IPS-NIHi11 (cell line): ENCODE measurements at regions not wholly inside any gene's neighbourhood (a gene's known extent, or its start where the extent isn't known, plus 50 kb on each side); places are given as distances from the start of the nearest gene placed in this dataset.

Experiments used
- DNase-seq: peaks from one replicate; pipeline ENCODE4 v3.0.0; 2012; ENCODE audit warnings: mixed read lengths, low spot score

DNA sequence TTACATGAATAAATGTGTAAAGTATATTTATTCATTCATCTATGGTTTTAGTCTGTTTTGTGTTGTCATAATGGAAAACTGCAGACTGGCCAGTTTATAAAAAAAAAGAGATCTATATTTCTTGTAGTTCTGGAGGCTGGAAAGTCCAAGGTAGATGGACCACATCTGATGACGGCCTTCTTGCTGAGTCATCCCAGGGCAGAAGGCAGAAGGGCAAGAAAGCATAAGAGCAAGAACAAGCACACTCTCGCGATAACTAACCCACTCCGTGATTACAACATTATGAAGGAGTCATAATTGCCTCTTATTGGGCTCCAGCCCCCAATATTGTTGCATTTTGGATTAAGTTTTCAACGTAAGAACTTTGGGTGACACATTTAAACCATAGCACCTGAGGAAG is 180.4 kb upstream of the DAB2 start:
- DNase-seq: no peak

DNA sequence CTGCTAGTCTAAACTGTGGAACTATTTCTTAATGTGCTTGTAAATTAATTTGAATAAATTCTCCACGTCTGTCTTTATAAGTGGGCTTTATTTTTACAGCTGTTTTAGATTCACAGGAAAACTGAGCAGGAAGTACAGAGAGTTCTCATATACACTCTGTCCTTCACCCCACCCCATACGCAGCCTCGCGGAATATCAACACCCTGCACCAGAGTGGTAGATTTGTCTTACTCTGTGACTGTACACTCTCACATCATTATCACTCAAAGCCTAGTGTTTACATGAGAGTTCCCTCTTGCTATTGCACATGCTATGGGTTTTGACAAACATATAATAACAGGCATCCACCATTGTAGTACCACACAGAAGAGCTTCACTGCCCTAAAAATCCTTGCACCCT is 179.7 kb upstream of the DAB2 start:
- DNase-seq: no peak

DNA sequence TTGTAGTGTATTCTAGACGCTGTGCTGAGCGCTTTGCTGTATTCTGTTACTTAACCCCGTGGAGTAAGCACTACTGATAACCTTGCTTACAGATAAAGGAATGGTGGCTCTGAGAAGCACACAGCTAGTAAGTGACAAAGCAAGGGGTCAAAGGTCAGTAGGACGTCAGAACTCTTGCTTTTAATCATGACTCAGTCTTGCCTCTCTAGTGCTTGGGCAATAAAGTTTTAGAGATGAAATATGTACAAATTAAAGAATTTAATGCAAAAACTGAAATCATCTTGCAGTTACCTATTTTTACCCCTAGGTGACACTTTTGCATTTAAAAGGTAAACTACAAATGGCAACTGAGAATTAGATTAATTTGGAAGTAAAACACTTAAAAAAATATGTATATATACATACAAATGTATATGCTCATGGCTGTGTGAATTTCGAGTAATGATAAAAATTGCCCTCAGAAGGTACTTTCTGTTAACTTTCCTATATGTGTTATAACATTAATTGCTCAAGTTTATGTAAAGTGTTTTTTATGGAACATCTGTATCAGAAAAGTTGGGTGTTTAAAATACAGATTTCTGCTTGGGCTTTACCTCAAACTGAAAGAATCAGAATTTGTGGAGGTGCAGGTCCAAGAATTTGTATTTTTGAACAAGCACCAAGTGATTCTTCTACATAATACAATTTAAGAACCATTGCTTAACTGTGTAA is 175.1 kb upstream of the DAB2 start:
- DNase-seq: no peak

DNA sequence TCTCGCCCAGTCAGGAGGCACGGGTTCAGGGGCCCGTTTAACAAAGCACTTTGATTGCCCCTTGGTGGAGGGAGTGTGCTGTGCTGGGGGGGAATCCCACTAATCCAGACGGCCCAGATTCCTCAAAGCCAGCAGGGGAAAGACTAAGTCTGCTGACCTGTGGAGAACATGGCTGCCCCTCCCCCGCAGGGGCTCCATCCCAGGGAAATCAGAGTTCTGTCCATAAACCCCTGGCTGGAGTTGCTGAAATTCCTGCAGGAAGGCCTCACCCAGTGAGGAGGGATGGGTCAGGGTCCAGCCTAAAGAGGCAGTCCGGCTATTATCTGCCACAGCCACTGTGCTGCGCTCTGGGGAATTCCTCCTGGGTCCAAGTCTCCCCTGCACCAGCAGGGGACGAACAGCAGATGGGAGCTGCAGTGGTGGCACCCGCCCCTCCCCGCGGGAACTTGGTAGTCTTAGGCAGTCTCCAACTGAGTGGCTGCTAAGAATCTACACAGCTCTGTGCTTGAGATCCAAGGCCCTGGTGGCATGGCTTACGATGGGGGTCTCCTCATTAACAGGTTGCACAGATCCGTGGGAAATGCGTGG is 174.0 kb upstream of the DAB2 start:
- DNase-seq: no peak

DNA sequence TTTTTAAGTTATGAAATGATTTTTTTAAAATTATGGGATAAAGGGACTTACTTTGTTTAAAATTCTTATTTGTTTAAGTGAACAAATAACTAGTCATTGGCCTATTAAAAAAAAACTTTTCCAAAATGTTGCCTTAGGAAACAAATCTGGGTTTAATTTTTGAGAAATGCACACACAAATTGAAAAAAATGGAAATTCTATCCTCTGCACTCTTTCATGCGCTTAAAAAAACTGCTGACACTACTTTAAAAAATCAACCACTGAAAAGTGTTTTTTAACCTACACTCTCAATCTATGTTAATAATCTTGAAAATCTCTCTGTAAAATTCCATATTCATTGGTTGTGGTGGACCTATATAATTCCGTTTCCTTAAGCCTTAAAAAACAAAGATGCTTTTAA is 163.4 kb upstream of the DAB2 start:
- no peak for DNase-seq

DNA sequence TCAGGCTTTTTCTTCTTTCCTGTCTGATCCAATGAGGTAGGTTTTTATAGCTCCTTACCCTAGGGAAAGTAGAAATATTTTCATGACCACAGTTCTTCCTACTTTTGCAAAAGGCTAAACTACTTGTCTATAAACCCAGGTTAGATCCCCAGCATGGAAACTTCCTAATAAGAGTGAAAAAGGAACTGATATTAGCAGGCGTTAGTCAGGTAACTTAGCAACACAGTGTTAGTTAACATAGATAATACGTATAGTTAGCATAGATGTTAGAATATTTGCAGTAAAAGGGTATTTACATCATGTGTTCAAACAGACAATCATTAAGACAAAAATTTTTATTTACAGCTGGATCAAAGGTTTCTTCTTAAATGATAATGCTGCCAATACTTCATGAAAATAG is 162.9 kb upstream of the DAB2 start:
- DNase-seq: no peak

DNA sequence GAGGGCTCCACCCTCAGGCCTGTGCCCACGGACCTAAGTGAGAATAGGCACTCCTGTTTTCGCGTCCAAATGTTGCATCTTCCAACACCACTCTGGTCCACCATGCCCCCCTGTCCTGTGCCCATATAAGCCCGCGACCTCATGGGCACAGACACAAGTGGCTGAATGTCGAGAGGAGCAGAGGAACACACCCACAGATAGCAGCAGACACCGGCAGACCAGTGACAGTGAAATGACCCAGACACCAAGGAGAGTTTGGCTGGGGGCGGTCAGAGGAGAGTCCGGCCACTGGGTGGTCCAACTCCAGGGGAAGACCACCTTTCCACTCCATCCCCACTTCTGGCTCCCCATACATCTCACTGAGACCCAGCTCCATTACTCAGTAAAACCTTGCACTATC is 161.4 kb upstream of the DAB2 start:
- no peak for DNase-seq

DNA sequence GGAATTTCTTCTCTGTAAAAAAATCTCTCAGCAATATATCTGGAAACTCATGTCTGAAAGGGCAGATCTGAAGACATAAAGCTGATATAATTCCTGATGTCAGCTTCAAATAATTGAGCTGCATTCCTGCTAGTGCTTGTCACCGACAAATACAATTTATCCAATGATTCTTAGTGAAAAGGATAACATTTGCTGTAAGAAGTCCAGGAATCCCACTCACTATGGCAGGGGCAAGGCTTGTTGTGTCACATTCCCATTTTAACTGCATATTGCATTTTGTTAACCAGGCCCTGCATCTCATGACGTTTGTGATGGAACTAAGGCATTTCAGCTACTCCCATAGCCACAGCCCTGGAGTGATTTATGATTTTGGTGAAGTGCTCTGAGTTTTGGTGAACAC is 160.1 kb upstream of the DAB2 start:
- no peak for DNase-seq

DNA sequence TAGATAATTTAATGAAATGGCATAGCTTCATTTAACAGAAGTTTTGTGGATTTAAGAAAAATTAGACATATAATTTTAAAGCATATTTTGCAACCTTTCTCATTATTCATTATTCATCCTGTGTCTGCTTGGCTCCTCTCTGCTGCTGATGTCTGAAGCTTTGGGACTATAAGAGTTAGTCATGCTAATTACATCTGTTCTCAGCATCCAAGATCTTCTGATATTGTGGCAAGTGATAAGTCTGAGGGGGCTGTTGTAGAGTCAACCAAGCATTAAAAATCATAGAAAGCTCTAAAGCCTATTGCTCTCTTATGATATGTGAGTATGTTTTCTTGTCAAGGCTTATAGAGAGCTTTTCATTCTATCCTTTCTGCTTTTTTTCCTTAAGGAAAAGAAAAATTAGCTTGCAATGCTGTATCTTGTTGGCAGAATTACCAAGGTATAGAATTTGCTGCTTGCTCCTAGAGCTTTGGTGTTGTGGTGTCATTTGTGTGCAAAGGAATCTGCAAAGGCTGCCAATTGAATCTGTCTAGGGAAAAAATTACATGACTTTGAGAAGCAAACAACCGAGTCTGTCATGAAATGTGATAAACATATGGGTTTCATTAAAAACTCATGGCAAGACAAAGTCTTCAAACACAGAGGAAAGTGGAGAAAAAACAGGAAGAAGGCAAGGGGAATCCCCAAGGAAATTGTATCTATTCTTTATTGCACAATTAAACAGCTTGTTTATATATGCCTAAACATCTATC is 156.1 kb upstream of the DAB2 start:
- DNase-seq: no peak

DNA sequence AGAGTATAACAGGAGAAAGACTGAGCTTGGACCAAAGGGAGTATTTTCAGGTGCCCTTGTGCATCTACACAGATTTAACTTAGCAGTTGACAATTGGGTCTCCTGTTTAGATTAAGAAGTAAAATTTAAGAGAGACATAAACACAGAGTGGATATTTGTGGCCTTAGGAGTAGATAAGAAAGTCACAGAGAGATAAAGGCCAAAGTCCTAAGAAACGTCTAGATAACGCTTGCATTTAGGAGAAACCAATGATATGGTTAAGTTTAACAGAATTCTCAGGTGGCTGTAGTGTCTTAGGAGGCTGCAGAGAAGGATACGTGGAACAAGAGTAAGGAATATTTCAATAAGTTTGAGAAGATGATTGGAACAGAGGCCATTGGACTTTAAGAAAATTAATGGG is 155.0 kb upstream of the DAB2 start:
- DNase-seq: no peak

DNA sequence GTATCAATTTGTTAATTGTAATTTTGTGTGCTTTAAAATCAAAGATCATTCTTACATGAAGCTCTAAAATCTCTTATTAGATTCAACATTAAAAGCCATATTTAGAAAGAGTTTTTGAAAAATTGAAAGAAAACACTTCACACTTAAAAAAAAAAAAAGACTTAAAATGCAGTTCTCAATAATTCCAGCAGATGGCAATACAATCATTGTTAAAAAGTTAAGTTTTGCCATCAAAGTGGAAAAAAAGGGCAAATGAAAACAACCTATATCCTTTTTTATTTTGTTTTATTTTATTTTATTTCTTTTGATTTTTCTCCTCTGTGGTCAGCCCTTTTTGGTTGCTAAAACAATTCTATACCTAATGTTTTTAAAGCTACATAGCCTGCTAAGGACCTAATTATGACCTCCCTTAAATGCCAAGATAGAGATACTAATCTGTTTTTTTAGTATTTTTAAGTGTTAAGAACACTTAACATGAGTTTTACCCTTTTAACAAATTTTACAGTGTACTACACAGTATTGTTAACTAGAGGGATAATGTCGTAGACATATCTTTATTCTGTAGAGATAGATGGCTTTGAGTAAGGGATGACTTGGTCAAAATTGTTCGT is 154.2 kb upstream of the DAB2 start:
- no peak for DNase-seq

DNA sequence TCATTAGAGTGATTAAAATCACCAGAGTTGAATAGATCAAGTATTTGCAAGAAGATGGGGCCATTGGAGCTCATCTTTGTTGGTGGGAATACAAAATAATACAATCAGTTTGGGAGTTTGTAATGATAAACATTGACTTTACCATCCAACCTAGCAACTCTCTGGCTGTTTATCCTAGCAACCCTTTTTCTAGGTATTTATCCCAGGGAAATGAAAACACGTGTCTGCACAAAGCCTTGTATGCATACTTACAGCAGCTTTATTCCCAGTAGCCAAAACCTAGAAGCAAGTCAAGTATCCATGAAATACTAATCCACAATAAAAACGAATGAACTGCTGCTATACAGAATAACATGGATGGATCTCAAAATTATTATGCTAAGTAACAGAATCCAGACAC is 152.7 kb upstream of the DAB2 start:
- DNase-seq: no peak

DNA sequence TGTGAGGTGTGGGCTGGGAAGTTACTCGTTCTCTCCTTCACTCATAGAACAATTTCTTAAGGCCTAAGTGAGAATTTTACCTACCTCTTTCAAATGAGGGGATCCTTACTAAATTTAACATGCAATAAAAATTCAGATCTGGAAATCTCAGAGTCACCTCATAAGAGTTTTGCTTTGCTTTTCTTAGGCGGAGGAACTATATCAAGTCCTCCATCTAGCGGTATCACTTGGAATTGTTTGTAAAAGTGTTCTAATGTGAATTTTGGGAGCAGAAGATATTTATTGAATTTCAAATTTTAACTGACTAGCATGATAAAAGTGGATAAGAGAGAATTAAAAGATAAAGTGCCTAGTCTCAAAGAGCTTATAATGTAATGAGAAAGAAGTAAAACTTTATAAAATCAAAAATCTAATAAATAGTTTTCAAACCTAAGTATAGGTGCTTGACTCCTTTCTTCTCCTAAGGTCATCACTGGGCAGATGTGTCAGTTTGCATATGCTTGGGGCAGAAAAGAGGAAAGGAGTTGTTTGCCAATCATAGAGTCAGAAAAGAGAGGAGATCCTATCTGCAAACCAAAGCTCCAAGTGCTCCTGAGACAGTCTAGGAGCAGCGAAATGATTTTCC is 145.7 kb upstream of the DAB2 start:
- DNase-seq: no peak

DNA sequence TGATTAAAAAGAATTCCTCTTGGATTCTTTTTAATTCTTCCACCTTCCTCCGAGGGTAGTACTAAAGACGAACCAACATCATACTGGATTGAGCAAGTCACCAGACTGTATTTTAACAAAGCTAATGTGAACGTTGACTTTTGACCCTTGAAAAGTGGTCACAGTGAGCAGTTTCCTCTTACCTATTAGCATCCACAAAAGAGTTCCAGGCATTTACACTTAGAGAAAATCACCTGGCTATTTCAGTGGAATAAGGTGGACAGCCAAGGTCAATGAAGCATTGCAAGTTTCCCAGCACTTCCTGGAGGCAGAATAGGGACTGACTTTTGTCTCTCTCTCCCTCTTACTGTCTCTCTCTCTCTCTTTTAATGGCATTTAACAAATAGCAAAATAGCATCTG is 145.1 kb upstream of the DAB2 start:
- no peak for DNase-seq

DNA sequence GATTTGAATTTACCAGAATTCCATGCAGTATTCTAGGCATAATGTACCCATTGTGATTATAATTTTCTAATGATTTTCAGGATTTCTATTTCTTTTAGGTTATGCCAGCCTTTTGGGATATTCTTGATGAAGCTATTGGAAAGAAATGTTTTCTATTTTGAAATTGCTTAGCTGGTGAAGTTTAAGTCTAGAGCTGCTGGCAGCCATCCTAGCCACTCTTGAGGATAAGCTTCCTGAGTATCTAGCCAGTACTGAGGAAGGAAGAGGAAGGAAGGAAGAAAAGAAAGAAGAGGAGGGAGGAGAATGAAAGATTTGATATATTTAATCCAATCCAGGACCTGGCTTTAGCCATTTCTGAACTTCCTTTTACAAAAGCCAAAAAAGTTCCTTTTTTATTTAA is 142.1 kb upstream of the DAB2 start:
- no peak for DNase-seq

DNA sequence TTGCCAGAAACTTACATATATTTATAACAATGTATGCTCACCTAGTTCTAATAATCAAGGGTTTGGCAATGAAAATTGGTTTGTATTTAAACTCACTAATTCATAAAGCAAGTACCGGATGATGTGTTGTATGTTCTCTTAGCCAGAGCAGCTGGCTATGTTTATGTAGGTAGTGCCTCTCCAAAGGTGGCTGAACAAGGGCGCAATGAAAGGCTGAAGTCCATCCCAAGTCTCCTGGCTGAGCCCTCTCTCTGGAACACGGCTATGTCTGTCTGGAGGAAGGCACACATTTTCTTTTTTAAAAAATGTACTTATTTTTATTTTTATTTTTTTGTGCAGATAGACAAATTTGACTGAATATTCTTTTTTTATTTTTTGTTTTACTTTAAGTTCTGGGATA is 141.2 kb upstream of the DAB2 start:
- no peak for DNase-seq

DNA sequence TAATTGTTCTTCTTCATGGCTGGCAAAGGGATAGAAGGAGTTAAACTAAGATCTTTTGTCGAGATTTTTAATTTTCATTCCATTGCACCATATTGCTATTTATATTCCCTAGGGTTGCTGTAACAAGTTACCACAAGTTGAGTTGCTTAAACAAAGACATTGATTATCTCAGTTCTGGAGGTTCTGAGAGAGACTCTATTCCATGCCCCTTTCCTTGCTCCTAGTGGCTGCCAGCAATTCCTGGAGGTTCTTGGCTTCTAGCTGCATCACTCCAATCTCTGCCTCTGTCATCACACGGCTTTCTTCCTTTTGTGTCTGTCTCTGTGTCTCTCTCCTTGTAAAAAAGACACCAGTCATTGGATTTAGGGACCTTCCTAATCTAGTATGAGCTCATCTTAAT is 136.6 kb upstream of the DAB2 start:
- no peak for DNase-seq

DNA sequence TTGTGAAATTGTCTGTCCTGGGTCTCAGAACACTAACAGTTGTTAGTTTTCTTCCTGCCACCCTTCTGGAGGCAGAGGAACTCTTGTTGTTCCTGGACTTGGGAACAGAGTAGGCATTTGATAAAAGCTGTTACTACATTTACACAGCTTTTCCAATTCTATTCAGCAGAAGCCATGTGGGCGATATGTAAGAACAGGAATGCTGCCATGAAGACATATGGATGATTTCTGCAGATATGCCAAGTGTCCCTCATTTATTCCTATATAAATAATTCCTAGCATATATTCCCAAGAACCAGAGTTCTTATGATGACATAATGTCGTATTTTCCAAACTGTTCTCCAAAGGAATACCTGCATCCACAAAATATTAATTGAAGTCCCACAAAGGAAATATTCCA is 135.9 kb upstream of the DAB2 start:
- no peak for DNase-seq

DNA sequence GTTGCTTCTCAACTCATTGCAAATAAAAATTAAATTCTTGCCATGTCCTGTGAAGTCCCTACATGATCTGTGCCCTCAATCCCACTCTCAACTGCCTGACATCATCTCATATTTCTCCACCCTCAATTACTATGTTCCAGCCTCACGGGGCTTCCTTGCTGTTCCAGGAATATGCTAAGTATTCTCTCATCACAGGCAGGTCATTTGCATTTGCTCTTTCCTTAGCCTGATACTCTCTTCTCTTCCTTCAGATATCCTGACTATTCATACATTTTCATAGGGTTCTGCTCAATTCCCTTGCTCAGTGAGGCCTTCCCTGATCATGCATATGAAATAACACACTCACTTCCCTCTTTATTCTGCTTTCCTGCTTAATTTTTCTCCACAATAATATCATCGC is 135.1 kb upstream of the DAB2 start:
- DNase-seq: no peak

DNA sequence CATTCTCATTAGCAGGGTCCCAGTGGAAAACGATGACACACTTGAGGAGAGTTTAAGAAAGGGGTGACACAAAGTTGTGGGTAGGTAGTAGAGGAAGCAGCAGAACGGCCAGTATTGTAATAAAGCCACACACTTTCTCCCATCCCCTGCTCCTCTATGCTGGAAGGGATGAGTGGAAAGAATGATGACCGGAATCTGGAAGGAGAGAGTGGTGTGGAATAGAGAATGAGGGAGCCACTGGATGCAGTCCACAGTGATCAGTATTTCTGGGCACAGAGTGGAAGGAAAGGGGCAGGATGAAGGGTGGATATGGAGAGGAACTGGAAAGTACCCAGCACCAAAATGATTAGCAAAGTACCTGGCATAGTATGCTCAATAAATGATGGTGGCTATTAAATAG is 133.8 kb upstream of the DAB2 start:
- DNase-seq: no peak

DNA sequence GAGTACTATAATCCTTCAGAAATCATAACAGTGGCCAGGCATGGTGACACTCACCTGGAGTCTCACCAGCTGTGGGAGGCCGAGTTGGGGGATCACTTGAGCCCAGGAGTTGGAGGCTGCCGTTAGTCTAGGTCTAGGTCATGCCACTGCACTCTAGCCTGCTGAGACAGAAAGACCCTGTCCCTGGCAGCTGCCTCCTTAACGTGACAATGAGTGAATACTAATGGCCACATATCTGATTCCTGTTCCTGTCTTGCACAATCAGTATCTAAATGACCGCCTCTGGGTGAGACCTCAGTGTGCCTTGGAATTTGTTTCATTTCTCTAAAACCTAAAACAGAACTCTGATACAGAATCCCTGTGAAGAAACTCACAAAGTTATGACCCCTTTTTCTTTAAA is 131.0 kb upstream of the DAB2 start:
- no peak for DNase-seq

DNA sequence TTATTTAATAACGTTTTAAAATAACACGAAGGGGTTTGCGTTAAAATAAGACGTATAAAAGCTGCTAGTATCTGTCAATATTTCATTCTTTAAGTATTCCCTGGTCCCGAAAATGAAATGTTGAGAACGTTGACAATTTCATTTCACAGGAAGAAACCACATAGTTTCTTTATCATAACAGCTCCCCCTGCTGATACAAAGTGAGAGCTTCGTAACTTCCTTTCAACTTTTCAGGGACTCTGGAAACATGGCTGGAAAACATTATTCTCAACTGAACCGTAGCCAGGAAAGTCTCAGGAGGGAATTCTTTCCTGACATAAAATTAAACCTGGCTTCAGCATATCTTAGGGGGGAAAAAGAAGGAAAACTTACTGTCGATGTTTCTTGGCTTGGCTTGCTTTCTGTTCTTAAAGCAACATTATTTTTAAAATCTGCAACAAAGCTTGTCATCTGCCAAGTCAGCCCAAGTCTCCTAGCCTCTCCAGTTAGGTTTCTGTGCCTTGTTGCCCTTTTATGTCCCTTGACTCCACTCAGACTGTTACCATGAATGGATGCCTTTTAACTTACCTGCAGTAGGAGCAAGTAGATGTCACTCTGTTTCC is 122.9 kb upstream of the DAB2 start:
- peak; percentile 38 for DNase-seq
